ENCODE measurements at regions not wholly inside any gene's neighbourhood (a gene's known extent, or its start where the extent isn't known, plus 50 kb on each side); places are given as distances from the start of the nearest gene placed in this dataset.

DNA sequence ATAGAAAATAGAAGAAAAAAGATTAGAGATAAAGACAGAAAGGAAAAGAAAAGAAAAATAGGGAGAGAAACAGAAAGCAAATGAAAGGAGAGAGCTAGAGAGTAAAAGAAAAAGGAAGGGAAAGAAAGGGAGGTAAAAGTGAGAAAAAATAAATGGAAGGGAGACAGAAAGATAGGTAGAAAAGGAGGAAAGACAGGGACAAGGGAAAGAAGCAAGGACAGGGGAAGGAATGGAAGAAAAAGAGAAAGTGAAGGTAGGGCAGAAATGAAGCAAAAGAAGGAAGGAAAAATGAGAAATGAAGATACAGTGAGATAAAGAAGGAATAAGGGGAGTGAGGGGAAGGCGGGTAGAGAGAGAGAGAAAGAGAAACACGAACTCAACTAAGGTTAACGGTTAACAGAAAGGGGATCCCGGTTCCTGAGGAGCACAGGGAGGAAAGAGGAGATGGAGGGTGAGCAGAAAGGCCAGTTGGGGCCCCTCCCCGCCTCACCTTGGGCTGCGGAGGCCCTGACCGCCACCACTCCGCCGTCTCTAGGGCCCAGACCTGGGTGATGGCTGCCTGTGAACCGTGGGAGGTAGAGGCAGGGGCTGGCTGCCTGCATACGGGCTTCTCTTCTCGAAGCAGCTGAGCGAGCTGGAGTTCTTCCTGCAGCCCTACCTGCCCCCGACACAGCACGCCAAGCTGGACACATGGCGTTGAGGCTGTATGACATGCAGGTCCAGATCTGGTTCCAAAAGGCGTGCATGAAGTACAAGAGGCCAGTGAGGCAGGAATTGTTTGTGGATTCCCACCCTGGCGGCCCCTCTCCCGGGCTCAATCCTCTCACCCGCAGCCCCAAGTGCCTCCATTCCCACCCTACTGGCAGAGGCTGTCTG is 59.5 kb downstream of the SMUG1 start:
- Histone ChIP-seq H3K36me3 (ENCODE audit: insufficient read depth, low read length) (no peaks in the 10 kb centered on the region), H3K9ac (ENCODE audit: low read depth, low read length) (no peak overlapping the region), H3K9me3 (ENCODE audit: control insufficient read depth, insufficient read depth, low read length) (no peaks in the 10 kb centered on the region), H3K4me1 (ENCODE audit: insufficient read depth, low read length) (no peaks in the 10 kb centered on the region)

Measured in ES-I3 (cell line).